Central memory CD8-positive, alpha-beta T cell (primary cell): ENCODE measurements at regions not wholly inside any gene's neighbourhood (a gene's known extent, or its start where the extent isn't known, plus 50 kb on each side); places are given as distances from the start of the nearest gene placed in this dataset.

Experiments
- ATAC-seq: fragments of 150-1000 bp; cut with Tn5 transposase; replicated peaks from 2 replicates; pipeline ENCODE4 v1.10.0; 2022; ENCODE audit warnings: mild to moderate bottlenecking, moderate FRiP score, moderate number of reproducible peaks; ENCODE audit not compliant: poor library complexity, severe bottlenecking; ENCODE audit errors: extremely low read depth
- DNase-seq, 2 donors: peaks; one replicate each; pipeline ENCODE4 v3.0.0; 2021; ENCODE audit warnings: low spot score in 2 of 2
- H3K27ac Mint-ChIP-seq: one replicate; pipeline ENCODE4 v1.8.0; 2022; ENCODE audit warnings: low read depth, mild to moderate bottlenecking, moderate library complexity, mixed read lengths
- H3K27me3 Mint-ChIP-seq: one replicate; pipeline ENCODE4 v1.8.0; 2022; ENCODE audit warnings: mixed read lengths
- H3K36me3 Mint-ChIP-seq: one replicate; pipeline ENCODE4 v1.8.0; 2022; ENCODE audit warnings: mild to moderate bottlenecking, moderate library complexity, mixed read lengths; ENCODE audit not compliant: insufficient read depth
- H3K4me1 Mint-ChIP-seq: one replicate; pipeline ENCODE4 v1.8.0; 2022; ENCODE audit warnings: mixed read lengths
- H3K4me3 Mint-ChIP-seq: one replicate; pipeline ENCODE4 v1.8.0; 2022; ENCODE audit warnings: mild to moderate bottlenecking, moderate library complexity, mixed read lengths
- H3K9me3 Mint-ChIP-seq: one replicate; pipeline ENCODE4 v1.8.0; 2022; ENCODE audit warnings: mixed read lengths

GRCh38 chr13:27721681-27722080 is 70.6 kb upstream of the GSX1 start:
- H3K4me3 Mint-ChIP-seq, result no peak overlapping the region

GRCh38 chr13:27728271-27728670 is 64.0 kb upstream of the GSX1 start:
- Mint-ChIP-seq H3K27me3 (peaks cover 22% of the 10 kb centered on the region), H3K9me3 (no peaks in the 10 kb centered on the region), H3K36me3 (no peaks in the 10 kb centered on the region), H3K4me3 (no peak overlapping the region), H3K4me1 (peaks cover 8% of the 10 kb centered on the region), H3K27ac (no peak overlapping the region)
- ATAC-seq (no peak), DNase-seq (no peak)

More at GRCh38 chr13:27721681-27722080, 70.6 kb upstream of the GSX1 start:
- ATAC-seq (no peak), DNase-seq (no peak)
- Mint-ChIP-seq H3K36me3 (no peaks in the 10 kb centered on the region), H3K27me3 (peaks cover 41% of the 10 kb centered on the region), H3K9me3 (no peaks in the 10 kb centered on the region), H3K4me1 (no peaks in the 10 kb centered on the region), H3K27ac (no peak overlapping the region)

DNA sequence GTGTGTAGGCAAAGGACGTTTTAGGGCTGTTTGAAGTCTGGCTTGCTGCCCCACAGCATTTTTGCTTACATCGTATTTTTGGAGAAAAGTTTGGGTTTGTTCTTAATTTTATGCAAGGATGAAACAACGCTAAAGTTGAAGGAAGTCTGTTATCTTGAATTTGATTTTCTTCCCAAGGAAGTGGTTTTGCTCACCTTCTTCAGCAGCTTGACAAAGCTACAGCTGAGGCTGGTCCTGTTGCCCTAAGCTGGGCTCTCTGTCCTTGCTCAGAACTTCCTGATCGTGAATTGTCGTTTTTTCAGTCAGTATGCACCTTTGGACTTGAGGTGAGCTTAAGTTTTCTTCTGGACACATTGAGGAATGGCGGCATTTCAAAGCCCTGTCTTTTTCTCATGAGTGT is 62.1 kb upstream of the GSX1 start:
- H3K27me3 Mint-ChIP-seq, result peaks cover 35% of the 10 kb centered on the region
- no peaks in the 10 kb centered on the region for H3K9me3 Mint-ChIP-seq
- no peak overlapping the region for H3K4me3 Mint-ChIP-seq
- DNase-seq, result no peak
- H3K27ac Mint-ChIP-seq, result no peak overlapping the region
- peaks cover 8% of the 10 kb centered on the region for H3K4me1 Mint-ChIP-seq
- no peaks in the 10 kb centered on the region for H3K36me3 Mint-ChIP-seq
- ATAC-seq, result no peak
